ENCODE measurements at regions not wholly inside any gene's neighbourhood (a gene's known extent, or its start where the extent isn't known, plus 50 kb on each side); places are given as distances from the start of the nearest gene placed in this dataset.
"Not testable (repeated sequence)": the region's sequence is repeated elsewhere in the genome, so short reads cannot be mapped to it uniquely, and the experiment has no call there.

- DNase-seq = not testable (repeated sequence)
Measured at GRCh38 chr9:30069236-30069635, 2315.2 kb upstream of the ACO1 start.

DNA sequence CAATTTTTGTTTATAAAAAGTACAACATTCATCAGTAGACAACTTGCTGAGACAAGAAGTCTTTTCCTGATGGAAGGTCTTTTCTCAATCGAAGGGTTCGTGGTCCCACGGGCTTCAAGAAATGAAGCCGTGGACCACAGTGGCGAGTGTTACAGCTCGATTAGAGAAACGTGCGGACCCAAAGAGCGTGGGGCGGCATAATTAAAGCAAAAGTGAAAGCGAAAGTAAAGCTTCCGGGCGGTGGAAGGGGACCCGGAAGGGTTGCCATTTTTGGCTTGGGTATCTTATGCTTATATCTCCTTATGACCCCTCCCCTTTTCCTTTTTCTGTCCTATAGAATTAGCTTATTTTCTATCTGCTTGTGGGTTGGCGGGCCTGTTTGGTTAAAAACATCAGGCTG lies 2309.4 kb upstream of the ACO1 start:
- DNase-seq = no peak

GRCh38 chr9:30075451-30076199 lies 2308.8 kb upstream of the ACO1 start:
- no peak for DNase-seq

DNA sequence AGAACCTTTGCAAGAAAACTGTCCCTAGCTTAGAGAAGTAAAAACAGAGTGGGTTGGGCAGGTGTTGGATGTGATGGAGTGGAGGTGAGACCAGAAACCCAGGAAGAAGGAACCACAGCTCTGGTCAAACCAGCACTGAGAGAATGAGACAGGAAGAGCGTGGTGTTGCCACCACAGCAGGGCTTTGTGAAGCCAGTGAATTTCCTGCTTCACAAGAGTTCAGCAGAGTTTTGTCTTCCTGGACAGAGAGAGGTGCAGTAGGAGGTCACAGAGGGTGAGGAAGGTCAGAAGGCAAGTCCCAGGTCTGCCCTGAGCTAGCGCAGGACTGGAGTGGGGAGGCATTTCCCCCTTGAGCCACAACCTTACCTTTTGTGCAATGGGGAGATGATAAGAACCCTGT lies 2306.2 kb upstream of the ACO1 start:
- DNase-seq = no peak

- no peak for DNase-seq
Measured at GRCh38 chr9:30089428-30089827, 2295.0 kb upstream of the ACO1 start.

- DNase-seq = no peak
Measured at GRCh38 chr9:30103647-30104394, 2280.6 kb upstream of the ACO1 start.

DNA sequence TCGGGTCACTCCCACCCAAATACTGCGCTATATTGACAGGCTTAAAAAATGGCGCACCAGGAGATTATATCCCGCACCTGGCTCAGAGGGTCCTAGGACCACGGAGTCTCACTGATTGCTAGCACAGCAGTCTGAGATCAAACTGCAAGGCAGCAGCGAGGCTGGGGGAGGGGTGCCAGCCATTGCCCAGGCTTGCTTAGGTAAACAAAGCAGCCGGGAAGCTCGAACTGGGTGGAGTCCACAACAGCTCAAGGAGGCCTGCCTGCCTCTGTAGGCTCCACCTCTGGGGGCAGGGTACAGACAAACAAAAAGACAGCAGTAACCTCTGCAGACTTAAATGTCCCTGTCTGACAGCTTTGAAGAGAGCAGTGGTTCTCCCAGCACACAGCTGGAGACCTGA lies 2277.3 kb upstream of the ACO1 start:
- DNase-seq = not testable (repeated sequence)

- DNase-seq = no peak
Measured at GRCh38 chr9:30116673-30117217, 2267.7 kb upstream of the ACO1 start.

- DNase-seq = no peak
Measured at GRCh38 chr9:30120666-30121065, 2263.8 kb upstream of the ACO1 start.

DNA sequence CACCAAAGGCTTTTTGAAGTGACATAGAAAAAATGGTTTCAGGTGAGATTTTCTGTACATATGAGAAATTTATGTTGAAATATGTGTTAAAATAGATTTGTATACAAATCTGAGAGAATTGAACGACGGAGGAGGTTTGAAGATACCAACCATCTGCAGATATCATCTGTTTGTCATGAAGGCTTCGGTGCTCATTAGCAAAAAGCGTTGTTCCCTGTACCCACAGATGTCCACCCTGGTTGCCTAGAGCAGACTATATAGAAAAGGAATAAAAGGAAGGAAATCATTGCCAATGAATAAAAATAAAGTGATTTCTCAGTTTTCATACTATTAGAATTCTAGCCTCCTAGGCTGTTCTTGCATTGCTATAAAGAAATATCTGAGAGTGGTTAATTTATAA lies 2262.8 kb upstream of the ACO1 start:
- no peak for DNase-seq

DNA sequence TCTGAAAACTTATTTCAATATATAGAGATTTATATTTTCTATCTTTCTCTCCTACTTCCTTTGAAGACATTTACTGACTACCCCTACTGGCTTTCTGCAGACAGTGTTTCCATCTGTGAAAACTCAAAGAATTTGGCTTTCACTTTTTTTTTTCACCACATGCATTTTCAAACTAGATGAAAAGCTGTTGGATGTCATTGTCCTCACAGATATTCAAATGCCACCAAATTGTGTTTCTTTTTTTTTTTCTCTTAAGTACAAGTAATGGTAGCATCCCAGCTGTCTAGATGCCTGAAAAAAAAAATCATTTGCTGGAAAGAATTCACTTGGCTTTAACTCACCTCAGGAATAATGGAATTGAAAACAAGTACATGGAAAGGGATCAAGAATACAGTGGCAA lies 2258.6 kb upstream of the ACO1 start:
- DNase-seq = no peak

DNA sequence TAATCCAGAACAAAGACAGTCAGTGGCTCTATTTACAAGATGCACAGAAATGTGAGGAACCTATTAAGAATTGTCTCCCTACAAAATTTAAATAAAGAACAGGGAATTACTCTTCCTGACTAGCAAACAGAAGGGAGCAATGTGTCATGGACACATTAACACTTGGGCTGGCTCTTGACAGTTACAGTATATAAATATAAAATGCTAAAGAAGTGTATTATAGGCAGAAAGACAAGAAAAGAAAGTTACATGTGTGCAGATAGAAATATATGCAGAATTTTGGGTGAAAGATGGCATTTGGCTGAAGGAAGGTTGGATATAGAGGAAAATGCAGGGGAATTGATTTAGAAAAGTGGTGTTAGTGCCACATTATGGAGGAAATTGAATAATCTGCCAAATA lies 2257.1 kb upstream of the ACO1 start:
- DNase-seq = no peak

DNA sequence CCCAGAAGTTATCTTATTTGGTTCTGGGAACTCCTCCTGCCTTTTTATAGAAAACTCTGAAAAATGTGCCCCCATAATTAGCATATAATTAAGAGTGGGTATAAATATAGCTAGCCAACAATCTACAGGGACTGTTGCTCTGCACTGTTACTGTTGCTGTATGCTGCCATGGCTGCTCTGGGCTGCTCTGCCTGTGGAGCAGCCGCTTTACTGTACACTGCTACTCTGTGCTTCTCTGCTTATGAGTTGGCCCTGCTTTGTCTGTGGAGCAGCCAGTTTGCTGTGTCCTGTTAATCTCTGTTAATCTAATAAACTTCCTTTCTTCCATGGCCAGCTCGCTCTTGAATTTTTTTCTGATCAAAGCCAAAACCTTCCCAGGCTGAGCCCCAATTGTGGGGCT lies 2244.0 kb upstream of the ACO1 start:
- no peak for DNase-seq

GRCh38 chr9:30160570-30160969 lies 2223.9 kb upstream of the ACO1 start:
- DNase-seq = no peak

DNA sequence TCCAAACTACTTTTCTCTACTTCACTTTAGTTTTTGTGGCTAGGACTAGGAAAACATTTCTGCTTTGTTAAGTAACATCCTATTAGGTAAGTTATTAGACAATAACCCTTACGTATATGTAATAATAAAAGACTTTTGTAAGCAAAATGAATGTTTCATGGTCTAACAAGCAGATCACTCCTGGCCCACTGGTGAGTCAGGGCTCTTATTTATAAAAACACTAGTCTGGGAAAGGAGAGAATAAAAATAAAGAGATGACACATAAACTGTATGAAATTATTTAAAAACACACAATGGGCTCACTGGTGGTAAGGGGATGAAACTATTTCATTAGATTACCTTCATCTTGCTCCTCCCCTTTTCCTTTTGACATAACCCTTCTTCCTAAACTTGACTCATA lies 2212.2 kb upstream of the ACO1 start:
- no peak for DNase-seq

DNA sequence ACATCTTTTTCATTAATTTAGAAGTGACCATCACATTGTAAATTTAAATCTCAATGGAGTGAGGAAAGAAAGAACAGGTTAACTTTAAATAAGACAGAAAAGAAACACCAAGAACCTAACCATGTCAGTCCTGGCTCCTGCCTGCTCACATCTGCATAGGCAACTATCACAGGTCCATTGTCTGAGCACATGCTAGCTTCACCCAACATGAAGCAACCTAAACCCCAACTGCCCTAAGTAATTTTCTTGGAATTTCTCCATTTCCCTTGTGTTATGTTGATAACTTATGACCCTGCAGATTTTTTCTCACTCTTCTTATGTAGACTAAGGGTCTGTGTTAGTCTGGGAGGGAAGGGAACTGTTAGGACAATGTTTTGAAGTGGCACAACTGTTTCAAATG lies 2205.8 kb upstream of the ACO1 start:
- DNase-seq = no peak

GRCh38 chr9:30193421-30193820 lies 2191.0 kb upstream of the ACO1 start:
- no peak for DNase-seq

- no peak for DNase-seq
Measured at GRCh38 chr9:30196941-30197340, 2187.5 kb upstream of the ACO1 start.

DNA sequence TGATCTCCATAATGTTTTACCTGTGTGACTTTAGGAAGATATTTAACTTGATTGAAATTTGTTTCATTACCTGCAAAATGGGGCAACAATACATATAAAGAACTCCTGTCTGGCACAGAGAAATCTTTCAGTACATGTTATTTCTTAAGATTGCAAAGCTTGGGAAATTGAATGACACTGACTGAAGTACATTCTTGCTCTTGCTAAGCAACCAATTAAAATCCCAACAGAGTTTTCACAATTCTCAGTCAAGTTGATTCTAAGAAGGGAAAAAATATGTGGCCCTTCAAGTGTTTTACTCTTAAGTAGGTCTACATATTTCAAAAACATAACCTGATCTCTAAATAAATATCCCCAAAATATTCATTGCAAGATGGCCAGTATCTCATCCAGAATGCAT lies 2187.0 kb upstream of the ACO1 start:
- no peak for DNase-seq

DNA sequence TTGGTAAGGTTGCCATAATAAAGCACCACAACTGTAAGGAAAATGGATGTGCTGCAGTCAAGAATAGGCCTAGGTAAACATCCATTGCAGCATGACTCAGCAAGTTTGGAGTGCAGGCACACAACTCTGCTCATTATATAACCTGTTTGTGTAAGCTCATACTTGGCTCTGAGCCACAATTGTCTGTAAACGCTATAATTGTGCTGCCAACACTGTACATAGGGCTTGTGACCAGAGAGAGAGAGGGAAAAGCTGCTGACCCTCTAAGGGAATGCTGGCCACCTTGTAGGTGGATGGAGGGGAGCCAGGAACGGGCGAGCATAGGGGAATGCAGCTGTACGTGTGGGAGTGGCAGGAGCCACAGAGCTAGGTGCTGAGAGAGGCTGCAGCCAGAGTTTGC lies 2186.5 kb upstream of the ACO1 start:
- no peak for DNase-seq

- no peak for DNase-seq
Measured at GRCh38 chr9:30198463-30199309, 2185.8 kb upstream of the ACO1 start.

DNA sequence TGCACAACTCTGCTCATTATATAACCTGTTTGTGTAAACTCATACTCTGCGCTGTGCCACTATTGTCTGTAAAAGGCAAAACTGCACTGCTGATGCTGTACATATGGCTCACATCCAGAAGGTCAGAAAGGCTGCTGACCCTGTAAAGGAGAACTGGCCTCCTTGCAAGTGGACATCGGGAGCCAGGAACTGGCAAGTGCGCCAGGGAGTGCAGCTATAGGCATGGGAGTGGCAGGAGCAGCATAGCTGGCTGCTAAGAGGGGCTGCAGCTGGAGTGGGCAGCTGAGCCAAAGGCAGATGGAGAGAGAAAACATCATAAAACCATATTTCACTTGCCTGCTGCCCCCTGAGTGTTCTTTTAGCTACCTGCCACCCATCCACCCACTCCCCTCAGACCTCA lies 2183.4 kb upstream of the ACO1 start:
- DNase-seq = no peak

DNA sequence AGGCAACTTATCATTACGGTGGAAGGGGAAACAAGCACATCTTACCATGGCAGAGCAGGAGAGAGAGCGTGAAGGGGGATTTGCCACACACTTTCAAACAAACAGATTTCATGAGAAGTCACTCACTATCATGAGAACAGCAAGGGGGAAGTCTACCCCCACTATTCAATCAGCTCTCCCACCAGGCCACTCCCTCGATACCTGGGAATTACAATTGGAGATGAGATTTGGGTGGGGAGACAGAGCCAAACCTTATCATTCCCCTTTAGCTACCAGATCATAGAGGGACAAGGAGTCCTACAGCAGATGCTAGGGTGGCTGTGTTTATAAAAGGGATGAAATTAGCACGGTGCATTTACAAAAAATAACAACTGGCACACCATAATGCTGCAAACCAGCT lies 2149.4 kb upstream of the ACO1 start:
- no peak for DNase-seq
